ENCODE measurements at regions not wholly inside any gene's neighbourhood (a gene's known extent, or its start where the extent isn't known, plus 50 kb on each side); places are given as distances from the start of the nearest gene placed in this dataset.

DNA sequence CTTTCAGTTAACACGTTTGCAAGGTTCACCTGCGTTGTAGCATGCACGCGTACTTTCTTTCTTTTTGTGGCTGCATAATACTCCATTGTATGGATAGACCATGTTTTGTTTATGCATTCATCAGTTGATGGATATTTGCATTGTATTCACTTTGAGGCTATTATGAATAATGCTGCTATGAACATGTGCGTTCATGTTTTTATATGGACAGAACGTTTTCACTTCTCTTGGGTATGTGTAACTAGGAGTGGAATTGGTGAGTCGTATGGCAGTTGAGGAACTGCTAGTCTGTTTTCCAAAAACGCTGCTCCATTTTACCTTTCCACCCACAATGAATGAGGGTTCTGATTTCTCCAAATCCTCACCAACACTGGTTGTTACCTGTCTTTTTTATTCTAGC is 244.3 kb downstream of the GLI2 start:
- no peak for FAIRE-seq
- DNase-seq (ENCODE audit: extremely low spot score, insufficient read length, low read depth), result no peak

DNA sequence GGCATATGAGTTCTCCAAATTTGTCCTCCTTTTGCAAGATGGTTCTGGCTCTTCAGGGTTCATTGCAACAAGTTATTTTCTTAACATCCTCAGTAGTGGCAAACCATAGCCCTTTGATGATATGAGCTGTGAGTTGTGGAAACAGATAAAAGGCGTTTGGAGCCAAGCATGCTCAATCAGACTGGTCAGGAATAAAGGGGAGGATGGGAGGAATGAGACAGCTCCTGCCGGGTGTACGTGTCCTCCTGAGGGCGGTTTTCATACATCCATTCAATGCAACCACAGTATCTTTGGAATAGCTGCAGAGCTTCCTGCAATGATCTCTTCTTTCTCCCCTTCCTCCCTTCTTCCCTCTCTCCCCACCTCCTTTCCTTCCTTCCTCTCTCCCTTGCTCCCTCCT is 245.8 kb downstream of the GLI2 start:
- no peak for DNase-seq (ENCODE audit: extremely low spot score, insufficient read length, low read depth)
- FAIRE-seq, result no peak

DNA sequence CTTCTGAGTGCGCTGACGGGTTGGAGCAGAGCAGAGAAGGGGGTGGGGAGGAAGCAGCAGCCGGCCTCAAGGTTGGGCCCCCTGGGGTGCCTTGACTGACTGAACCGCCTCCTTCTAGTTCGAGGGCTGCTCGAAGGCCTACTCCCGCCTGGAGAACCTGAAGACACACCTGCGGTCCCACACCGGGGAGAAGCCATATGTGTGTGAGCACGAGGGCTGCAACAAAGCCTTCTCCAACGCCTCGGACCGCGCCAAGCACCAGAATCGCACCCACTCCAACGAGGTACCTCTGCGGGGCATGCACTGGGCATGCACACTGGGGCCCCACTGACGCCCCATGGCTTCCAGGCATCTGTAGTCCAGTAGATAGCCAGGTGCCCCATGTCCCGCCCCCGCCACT is 246.9 kb downstream of the GLI2 start:
- DNase-seq (ENCODE audit: extremely low spot score, insufficient read length, low read depth), result no peak

DNA sequence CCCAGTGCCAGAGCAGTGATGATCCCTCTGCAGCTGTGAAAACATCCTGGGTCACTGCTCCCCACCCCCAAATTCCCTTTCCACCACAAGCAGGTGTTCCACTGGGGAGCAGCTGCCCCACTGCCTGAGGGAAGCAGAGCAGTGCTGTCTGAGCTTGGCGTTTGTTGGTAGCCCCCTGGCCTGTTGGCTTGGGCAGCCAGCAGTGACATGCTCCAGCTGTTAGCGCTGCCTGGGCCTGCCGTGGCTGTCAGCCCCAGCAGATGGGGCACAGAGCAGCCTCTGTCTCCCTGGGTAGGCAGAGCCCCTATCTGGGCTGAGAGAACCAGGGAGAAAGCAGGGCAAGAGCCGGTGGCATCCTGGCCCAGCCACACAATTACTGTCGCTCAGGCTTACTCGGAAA is 247.7 kb downstream of the GLI2 start:
- DNase-seq (ENCODE audit: extremely low spot score, insufficient read length, low read depth), result no peak
- no peak for FAIRE-seq

More for the DNA sequence above, 246.9 kb downstream of the GLI2 start:
- no peak for FAIRE-seq

DNA sequence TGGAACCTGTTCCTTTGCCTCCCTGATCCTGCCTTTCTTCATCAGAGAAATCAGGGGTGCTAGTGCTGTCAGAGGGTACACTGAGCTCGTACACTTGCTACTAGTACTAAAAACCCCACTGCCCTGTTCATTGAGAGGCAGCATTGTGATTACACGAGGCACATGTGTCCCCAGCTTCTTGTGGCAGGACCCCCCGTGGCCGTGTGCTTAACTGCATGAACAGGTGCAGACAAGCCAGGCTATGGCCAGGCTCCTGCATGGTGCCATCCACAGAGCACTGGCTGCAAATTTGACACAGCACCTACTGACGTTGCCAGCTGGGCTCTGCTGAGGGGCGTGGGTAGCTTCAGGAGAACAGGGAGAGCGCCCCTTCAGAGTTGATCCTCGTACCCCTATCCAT is 248.4 kb downstream of the GLI2 start:
- DNase-seq (ENCODE audit: extremely low spot score, insufficient read length, low read depth) (no peak), FAIRE-seq (no peak)

DNA sequence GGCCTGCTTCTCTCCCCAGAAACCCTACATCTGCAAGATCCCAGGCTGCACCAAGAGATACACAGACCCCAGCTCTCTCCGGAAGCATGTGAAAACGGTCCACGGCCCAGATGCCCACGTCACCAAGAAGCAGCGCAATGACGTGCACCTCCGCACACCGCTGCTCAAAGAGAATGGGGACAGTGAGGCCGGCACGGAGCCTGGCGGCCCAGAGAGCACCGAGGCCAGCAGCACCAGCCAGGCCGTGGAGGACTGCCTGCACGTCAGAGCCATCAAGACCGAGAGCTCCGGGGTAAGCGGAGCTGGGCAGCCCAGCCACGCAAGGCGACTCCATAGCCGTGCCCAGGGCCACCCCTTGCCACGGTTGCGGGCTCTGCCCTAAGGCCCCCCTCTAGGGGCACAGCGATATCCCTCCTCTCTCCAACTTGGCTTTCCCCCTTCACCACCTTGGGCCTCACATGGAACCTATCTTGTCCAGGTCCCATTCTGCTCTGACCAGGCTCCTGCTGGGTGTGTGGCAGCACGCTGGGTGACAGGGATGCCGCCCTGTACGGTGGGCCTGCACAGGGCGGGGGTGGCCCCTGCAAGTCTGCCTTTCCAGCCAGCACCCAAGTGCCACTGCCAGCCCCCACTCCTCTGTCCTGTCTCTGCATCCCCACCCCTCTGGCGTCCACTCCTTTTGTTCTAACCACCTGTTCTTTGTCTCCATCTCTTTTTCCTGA is 248.9 kb downstream of the GLI2 start:
- FAIRE-seq, result no peak

DNA sequence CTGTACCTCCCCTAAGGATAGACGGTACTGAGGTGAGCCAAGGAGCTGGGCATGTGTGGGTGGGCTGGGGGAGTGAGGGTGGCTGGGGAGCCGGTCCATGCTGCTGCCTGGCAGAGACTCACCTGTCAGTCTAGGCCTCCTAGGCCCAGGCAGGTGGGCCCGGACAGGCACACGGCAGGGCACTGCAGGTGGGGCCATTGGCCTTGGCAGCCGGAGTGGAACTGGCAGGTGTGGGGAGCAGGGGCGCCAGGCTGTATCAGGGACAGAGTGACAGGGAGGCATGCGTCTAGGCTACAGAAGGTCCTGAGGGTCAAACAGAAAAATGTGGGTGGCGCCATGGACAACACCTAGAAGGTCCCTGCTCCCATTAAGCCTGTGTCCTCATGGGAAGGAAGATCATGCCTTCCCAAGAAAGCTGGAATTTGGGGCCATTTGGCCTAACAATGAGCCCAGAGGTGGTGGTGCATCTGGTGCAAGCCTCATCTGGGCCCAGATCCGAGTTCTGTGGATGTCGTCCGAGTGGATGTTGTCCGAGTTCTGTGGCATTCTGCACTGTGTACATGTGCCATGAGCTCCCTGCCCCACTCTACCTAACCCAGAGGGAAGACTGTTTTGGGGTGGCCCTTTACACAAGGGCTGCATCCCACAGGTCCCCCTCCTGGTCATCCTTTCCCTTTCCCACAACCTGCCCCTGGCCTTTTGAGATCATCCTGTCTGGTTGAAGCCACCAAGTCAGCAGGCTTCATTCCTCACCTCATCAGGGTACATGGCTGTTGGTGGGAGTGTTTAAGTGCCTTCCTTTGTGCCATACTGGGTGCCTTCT is 249.7 kb downstream of the GLI2 start:
- DNase-seq (ENCODE audit: extremely low spot score, insufficient read length, low read depth) (no peak), FAIRE-seq (no peak)

More for the DNA sequence above, 248.9 kb downstream of the GLI2 start:
- DNase-seq (ENCODE audit: extremely low spot score, insufficient read length, low read depth), result no peak

DNA sequence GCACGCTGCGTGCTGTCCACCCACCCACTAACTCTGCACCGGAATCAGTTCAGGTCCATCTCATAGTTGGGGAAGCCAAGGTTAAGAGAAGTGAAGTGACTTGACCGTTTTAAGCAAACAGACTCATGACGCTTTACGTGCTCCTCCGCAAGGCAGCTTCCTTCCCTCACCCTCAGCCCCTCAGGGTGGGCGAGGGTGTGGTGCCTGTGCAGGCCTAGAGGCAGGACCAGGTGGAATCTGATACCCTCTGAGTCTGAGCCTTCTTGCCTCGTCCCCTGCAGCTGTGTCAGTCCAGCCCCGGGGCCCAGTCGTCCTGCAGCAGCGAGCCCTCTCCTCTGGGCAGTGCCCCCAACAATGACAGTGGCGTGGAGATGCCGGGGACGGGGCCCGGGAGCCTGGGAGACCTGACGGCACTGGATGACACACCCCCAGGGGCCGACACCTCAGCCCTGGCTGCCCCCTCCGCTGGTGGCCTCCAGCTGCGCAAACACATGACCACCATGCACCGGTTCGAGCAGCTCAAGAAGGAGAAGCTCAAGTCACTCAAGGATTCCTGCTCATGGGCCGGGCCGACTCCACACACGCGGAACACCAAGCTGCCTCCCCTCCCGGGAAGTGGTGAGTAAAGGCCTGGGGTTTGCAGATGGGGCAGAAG is 250.5 kb downstream of the GLI2 start:
- FAIRE-seq (no peak), DNase-seq (ENCODE audit: extremely low spot score, insufficient read length, low read depth) (no peak)

DNA sequence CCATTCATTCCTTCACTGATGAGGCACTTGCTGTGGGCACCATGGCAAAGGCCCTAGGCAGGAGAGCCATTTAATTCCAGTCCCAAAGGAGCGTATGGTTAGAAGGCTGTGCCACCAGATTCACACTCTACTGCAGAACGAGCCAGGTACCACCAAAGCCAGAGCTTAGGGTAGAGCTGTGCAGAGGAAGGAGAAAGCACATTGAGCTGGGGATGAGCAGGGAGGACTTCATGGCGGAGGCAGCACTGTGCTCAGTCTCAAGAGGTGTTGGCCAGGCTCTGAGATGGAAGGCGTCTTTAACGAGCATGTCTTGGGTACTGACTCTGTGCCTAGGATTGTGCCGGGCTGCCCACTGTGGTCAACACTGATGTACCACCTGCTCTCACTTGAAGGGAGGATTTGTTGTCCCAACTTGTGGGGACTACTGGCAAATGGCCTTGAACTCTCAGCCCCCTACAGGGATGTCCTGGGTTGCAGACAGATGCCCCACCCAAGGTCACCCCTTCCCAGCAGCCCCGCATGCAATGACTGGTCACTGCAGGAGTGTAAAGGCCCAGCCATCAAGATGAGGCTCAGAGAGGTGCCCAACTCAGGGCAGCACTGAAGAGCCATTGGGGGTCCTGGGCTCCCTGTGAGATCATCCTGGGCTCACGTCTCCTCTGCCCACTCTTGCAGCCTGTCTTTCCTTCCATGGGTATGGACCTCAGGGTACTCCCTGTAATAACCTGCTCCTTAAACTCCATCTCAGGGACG is 251.4 kb downstream of the GLI2 start:
- DNase-seq (ENCODE audit: extremely low spot score, insufficient read length, low read depth) (no peak), FAIRE-seq (no peak)

DNA sequence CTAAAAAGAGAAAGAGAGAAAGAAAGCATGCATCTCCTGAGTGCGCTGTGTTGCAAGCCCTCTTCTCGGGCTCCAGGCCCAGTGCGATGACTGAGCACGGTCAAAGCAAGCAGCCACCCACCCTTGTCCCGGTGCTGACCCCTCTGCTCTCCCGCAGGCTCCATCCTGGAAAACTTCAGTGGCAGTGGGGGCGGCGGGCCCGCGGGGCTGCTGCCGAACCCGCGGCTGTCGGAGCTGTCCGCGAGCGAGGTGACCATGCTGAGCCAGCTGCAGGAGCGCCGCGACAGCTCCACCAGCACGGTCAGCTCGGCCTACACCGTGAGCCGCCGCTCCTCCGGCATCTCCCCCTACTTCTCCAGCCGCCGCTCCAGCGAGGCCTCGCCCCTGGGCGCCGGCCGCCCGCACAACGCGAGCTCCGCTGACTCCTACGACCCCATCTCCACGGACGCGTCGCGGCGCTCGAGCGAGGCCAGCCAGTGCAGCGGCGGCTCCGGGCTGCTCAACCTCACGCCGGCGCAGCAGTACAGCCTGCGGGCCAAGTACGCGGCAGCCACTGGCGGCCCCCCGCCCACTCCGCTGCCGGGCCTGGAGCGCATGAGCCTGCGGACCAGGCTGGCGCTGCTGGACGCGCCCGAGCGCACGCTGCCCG is 252.5 kb downstream of the GLI2 start:
- no peak for FAIRE-seq
- no peak for DNase-seq (ENCODE audit: extremely low spot score, insufficient read length, low read depth)

DNA sequence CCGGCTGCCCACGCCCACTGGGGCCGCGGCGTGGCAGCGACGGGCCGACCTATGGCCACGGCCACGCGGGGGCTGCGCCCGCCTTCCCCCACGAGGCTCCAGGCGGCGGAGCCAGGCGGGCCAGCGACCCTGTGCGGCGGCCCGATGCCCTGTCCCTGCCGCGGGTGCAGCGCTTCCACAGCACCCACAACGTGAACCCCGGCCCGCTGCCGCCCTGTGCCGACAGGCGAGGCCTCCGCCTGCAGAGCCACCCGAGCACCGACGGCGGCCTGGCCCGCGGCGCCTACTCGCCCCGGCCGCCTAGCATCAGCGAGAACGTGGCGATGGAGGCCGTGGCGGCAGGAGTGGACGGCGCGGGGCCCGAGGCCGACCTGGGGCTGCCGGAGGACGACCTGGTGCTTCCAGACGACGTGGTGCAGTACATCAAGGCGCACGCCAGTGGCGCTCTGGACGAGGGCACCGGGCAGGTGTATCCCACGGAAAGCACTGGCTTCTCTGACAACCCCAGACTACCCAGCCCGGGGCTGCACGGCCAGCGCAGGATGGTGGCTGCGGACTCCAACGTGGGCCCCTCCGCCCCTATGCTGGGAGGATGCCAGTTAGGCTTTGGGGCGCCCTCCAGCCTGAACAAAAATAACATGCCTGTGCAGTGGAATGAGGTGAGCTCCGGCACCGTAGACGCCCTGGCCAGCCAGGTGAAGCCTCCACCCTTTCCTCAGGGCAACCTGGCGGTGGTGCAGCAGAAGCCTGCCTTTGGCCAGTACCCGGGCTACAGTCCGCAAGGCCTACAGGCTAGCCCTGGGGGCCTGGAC is 253.2 kb downstream of the GLI2 start:
- DNase-seq (ENCODE audit: extremely low spot score, insufficient read length, low read depth), result no peak
- FAIRE-seq, result no peak

DNA sequence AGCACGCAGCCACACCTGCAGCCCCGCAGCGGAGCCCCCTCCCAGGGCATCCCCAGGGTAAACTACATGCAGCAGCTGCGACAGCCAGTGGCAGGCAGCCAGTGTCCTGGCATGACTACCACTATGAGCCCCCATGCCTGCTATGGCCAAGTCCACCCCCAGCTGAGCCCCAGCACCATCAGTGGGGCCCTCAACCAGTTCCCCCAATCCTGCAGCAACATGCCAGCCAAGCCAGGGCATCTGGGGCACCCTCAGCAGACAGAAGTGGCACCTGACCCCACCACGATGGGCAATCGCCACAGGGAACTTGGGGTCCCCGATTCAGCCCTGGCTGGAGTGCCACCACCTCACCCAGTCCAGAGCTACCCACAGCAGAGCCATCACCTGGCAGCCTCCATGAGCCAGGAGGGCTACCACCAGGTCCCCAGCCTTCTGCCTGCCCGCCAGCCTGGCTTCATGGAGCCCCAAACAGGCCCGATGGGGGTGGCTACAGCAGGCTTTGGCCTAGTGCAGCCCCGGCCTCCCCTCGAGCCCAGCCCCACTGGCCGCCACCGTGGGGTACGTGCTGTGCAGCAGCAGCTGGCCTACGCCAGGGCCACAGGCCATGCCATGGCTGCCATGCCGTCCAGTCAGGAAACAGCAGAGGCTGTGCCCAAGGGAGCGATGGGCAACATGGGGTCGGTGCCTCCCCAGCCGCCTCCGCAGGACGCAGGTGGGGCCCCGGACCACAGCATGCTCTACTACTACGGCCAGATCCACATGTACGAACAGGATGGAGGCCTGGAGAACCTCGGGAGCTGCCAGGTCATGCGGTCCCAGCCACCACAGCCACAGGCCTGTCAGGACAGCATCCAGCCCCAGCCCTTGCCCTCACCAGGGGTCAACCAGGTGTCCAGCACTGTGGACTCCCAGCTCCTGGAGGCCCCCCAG is 254.1 kb downstream of the GLI2 start:
- no peak for DNase-seq (ENCODE audit: extremely low spot score, insufficient read length, low read depth)
- no peak for FAIRE-seq

DNA sequence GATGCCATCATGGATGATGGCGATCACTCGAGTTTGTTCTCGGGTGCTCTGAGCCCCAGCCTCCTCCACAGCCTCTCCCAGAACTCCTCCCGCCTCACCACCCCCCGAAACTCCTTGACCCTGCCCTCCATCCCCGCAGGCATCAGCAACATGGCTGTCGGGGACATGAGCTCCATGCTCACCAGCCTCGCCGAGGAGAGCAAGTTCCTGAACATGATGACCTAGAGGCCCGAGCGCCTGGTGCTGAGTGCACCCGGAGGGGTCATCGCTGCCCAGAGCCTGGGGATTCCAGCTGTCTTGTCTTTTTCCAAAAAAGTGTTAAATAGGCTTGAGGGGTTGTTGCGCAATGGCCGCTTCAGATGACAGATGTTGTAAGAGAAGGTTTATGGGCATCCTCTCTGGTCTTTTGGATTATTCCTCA is 254.8 kb downstream of the GLI2 start:
- DNase-seq (ENCODE audit: extremely low spot score, insufficient read length, low read depth) (no peak), FAIRE-seq (no peak)

DNA sequence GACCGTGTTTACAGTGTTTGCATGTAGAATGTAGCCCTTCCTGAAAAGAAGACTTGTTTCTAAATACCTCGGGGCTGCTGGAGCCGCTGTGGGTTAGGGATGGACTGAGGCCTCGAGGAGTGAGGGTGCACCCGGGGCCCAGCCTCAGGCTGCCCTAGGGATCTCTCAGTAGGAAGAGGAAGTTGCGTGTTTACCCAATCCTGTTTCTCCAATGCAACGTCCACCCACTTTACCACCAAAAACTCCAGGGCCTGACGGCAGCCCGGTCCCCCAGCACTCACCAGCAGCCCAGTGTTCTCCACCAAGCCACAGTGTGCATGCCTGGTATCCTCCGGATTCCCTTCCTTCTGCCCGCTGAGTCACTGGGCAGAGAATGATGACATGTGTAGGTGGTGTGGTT is 255.8 kb downstream of the GLI2 start:
- DNase-seq (ENCODE audit: extremely low spot score, insufficient read length, low read depth), result no peak
- FAIRE-seq, result no peak

DNA sequence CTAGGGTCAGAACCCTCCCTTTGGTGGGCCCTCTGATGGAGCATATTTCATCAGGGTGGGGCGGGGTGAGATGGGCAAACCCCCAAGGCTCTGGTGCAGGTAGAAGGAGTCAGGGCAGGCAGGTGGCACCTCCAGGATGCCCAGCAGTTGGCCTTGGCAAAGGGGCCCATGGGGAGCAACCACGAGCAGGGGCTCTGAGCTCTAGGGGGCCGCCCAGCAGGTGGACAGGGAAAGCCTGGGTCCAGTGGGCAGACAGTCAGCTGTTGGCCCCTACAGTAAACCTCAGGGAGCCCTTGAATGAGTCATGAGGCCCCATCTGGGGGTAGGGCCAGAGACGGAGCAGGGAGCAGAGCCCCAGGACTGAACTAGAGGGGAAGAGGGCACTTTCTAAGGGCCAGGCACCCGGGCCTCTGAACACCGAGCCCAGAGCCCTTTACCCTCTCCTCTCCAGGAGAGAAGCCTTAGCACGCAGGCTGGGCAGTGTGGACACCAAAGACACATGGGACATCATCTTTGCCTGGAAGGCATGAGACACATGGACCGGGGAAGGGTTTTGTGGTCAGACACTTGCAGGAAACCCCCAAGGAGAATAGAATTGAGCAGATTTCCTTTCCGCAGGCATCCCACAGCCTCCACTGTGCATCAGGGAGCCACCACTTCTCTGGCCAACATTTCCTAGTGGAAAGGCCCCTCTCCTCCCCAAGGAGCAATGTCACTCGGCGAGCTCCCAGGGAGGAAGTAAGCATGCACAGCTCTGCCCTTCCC is 257.3 kb downstream of the GLI2 start:
- FAIRE-seq (no peak), DNase-seq (ENCODE audit: extremely low spot score, insufficient read length, low read depth) (no peak)

DNA sequence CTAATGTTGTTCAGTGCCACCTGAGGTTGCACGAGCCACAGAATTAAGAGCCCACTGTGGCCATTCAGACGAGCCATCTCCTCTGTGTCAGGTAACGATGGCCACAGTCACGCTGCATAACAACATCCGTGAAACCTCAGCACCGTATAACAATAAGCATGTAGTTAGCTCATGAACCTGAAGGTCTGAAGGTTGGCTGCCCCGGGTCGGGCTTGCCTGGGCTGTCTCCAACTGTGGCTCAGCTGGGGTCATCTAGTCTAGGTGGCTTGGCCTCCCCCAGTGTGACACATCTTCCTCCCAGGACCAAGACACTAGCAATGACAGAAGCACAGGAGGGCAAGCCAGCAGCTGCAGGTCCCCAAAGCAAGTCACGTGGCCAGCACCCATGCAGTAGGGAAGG is 258.0 kb downstream of the GLI2 start:
- no peak for FAIRE-seq

DNA sequence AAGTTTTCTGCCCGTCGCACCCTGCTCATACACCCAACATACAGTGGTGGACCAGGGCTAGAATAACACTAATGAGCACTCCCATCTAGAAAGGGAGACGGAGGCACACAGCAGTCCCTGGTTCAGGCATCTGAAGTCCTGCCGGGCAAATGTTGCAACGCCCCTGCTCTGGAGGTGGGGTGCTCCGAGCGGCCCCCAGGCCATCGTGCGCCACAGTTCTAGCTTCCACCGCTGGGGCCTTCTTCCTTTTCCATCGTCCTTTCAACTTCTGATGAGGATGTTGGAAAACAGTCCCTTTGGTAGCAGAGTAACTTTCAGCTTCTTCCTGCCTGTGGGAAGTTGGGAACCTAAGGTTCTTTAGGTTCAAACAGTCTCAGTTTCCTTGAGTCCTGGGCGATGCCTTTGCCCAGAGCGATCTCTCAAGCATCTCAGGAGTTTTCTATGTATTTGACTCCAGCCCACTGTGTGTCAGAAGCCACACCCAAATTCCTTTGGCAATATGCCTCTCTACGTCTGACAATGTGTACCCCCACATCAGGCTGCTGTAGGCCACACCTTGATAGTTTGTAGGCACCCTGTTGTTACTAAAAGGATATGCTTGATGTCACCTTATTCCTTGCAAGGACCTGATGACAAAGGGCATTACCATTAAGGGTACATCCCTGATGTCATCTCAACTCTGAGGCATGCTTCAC is 258.8 kb downstream of the GLI2 start:
- DNase-seq (ENCODE audit: extremely low spot score, insufficient read length, low read depth) (no peak), FAIRE-seq (no peak)

More for the DNA sequence above, 258.0 kb downstream of the GLI2 start:
- DNase-seq (ENCODE audit: extremely low spot score, insufficient read length, low read depth), result no peak

Data from GM18507 (cell line).